ENCODE measurements at regions not wholly inside any gene's neighbourhood (a gene's known extent, or its start where the extent isn't known, plus 50 kb on each side); places are given as distances from the start of the nearest gene placed in this dataset.

DNA sequence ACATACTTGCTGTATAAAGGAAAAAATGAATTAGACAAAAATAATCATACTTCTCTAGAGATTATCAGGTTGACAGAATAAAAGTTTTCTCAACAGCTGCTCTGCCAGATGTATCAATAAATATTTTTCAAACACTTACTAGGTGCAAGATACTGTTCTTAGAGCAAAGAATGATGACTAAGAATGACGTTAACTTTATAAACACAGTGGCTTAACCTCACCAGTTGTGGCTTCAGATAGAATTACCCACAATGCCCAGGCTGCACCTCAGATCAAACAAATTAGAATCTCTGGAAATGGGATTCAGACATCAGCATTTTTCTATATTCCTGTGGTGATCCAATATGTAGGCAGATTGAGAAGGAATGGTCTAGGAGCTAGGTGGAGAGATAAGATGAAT, 422.4 kb upstream of the ATP11B start:
- H3K4me3 ChIP-seq (ENCODE audit: low read depth in 2 of 2, low read length in 2 of 2) = no peak overlapping the region
- no peak for DNase-seq (ENCODE audit: low read depth, low spot score)
- intact Hi-C loops (cut with micrococcal nuclease; ENCODE audit: unreplicated experiment) = no loop called here
- H3K27me3 ChIP-seq (ENCODE audit: control insufficient read depth, insufficient read depth, low read length) = no peaks in the 10 kb centered on the region
- in situ Hi-C loops (cut with HindIII; ENCODE audit: low pct_unique_long_range_greater_than_20kb, low sequenced_read_pairs) = no loop called here
- H3K4me1 ChIP-seq (ENCODE audit: control insufficient read depth, insufficient read depth, low read length) = no peaks in the 10 kb centered on the region
- no TSS peak for BruUV-seq (replicated peaks)
- H3K9me3 ChIP-seq (ENCODE audit: control insufficient read depth, insufficient read depth, low read depth, low read length) = no peaks in the 10 kb centered on the region
- TF ChIP-seq, protein P1, sequence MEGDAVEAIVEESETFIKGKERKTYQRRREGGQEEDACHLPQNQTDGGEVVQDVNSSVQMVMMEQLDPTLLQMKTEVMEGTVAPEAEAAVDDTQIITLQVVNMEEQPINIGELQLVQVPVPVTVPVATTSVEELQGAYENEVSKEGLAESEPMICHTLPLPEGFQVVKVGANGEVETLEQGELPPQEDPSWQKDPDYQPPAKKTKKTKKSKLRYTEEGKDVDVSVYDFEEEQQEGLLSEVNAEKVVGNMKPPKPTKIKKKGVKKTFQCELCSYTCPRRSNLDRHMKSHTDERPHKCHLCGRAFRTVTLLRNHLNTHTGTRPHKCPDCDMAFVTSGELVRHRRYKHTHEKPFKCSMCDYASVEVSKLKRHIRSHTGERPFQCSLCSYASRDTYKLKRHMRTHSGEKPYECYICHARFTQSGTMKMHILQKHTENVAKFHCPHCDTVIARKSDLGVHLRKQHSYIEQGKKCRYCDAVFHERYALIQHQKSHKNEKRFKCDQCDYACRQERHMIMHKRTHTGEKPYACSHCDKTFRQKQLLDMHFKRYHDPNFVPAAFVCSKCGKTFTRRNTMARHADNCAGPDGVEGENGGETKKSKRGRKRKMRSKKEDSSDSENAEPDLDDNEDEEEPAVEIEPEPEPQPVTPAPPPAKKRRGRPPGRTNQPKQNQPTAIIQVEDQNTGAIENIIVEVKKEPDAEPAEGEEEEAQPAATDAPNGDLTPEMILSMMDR (IDR thresholded peaks at IDR 0.05) = no peak
- TF ChIP-seq TCF7L2 (IDR thresholded peaks at IDR 0.05; ENCODE audit: low read depth, low read length) = no peak
- no peak for TF ChIP-seq SIN3A (IDR thresholded peaks at IDR 0.05; ENCODE audit: borderline replicate concordance, insufficient read depth, low read depth, low read length)
- TF ChIP-seq, protein P2, sequence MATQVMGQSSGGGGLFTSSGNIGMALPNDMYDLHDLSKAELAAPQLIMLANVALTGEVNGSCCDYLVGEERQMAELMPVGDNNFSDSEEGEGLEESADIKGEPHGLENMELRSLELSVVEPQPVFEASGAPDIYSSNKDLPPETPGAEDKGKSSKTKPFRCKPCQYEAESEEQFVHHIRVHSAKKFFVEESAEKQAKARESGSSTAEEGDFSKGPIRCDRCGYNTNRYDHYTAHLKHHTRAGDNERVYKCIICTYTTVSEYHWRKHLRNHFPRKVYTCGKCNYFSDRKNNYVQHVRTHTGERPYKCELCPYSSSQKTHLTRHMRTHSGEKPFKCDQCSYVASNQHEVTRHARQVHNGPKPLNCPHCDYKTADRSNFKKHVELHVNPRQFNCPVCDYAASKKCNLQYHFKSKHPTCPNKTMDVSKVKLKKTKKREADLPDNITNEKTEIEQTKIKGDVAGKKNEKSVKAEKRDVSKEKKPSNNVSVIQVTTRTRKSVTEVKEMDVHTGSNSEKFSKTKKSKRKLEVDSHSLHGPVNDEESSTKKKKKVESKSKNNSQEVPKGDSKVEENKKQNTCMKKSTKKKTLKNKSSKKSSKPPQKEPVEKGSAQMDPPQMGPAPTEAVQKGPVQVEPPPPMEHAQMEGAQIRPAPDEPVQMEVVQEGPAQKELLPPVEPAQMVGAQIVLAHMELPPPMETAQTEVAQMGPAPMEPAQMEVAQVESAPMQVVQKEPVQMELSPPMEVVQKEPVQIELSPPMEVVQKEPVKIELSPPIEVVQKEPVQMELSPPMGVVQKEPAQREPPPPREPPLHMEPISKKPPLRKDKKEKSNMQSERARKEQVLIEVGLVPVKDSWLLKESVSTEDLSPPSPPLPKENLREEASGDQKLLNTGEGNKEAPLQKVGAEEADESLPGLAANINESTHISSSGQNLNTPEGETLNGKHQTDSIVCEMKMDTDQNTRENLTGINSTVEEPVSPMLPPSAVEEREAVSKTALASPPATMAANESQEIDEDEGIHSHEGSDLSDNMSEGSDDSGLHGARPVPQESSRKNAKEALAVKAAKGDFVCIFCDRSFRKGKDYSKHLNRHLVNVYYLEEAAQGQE (IDR thresholded peaks at IDR 0.05; ENCODE audit: insufficient read depth in 1 of 2, low read depth in 2 of 2, low read length in 1 of 2) = no peak
- no peak for TF ChIP-seq POLR2AphosphoS5 (IDR thresholded peaks at IDR 0.05; ENCODE audit: low read depth, low read length)
- no peak overlapping the region for H3K27ac ChIP-seq (ENCODE audit: low read length)
- ATAC-seq = no peak
- CTCF ChIA-PET = no interaction called here
- POLR2A ChIA-PET = no interaction called here
- no peaks in the 10 kb centered on the region for H3K36me3 ChIP-seq (ENCODE audit: control insufficient read depth, insufficient read depth, low read length)

DNA sequence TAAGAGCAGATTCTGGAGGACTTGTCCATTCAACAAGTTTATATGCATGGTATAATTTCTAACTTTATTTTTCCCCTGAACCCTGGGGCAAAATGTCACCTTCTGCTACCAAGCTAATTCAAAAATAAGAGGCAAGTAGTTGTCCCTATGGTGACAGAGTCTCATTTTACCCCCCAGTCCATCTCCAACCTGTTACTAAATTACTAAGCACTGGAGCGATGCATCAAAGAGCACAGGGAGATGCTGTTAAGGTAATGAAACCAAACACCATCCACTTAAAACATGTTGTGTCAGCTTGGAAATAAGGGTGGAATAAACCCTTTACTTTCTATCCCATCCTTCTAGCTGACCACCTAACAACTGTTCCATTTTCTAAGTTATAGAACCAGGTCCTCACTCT, 417.4 kb upstream of the ATP11B start:
- Histone ChIP-seq H3K9me3 (ENCODE audit: control insufficient read depth, insufficient read depth, low read depth, low read length) (no peaks in the 10 kb centered on the region), H3K36me3 (ENCODE audit: control insufficient read depth, insufficient read depth, low read length) (no peaks in the 10 kb centered on the region), H3K4me3 (ENCODE audit: low read depth in 2 of 2, low read length in 2 of 2) (no peak overlapping the region), H3K4me1 (ENCODE audit: control insufficient read depth, insufficient read depth, low read length) (no peaks in the 10 kb centered on the region), H3K27me3 (ENCODE audit: control insufficient read depth, insufficient read depth, low read length) (no peaks in the 10 kb centered on the region), H3K27ac (ENCODE audit: low read length) (no peak overlapping the region)
- ChIA-PET CTCF (no interaction called here), POLR2A (no interaction called here)
- intact Hi-C loops (cut with micrococcal nuclease; ENCODE audit: unreplicated experiment) = no loop called here
- in situ Hi-C loops (cut with HindIII; ENCODE audit: low pct_unique_long_range_greater_than_20kb, low sequenced_read_pairs) = no loop called here
- no TSS peak for BruUV-seq (replicated peaks)
- DNase-seq (ENCODE audit: low read depth, low spot score) = no peak
- TF ChIP-seq SIN3A (IDR thresholded peaks at IDR 0.05; ENCODE audit: borderline replicate concordance, insufficient read depth, low read depth, low read length) (no peak), POLR2AphosphoS5 (IDR thresholded peaks at IDR 0.05; ENCODE audit: low read depth, low read length) (no peak), TCF7L2 (IDR thresholded peaks at IDR 0.05; ENCODE audit: low read depth, low read length) (no peak)
- TF ChIP-seq, protein P1 (IDR thresholded peaks at IDR 0.05) = no peak
- TF ChIP-seq, protein P2 (IDR thresholded peaks at IDR 0.05; ENCODE audit: insufficient read depth in 1 of 2, low read depth in 2 of 2, low read length in 1 of 2) = no peak
- ATAC-seq = no peak

All from Panc1 (cell line).